HL-60 (cell line): ENCODE measurements at regions not wholly inside any gene's neighbourhood (a gene's known extent, or its start where the extent isn't known, plus 50 kb on each side); places are given as distances from the start of the nearest gene placed in this dataset.

Experiments
- GABPA ChIP-seq: IDR thresholded peaks from 2 replicates; pipeline ENCODE4 v1.6.1; 2012; ENCODE audit warnings: low read depth
- POLR2AphosphoS5 ChIP-seq: IDR thresholded peaks from 2 replicates; pipeline ENCODE4 v1.6.1; 2012; ENCODE audit warnings: low read depth
- SPI1 ChIP-seq: IDR thresholded peaks from 2 replicates; pipeline ENCODE4 v1.6.1; 2012; ENCODE audit warnings: low read depth, mild to moderate bottlenecking, borderline replicate concordance
- TF ChIP-seq, protein P1 (sequence below): IDR thresholded peaks from one replicate; pipeline ENCODE4 v1.5.1; 2011; ENCODE audit warnings: low read length, control low read depth, inconsistent platforms; ENCODE audit not compliant: insufficient read depth
- TF ChIP-seq, protein P2 (sequence below): IDR thresholded peaks from 2 replicates; pipeline ENCODE4 v1.6.1; 2012; ENCODE audit warnings: low read depth; ENCODE audit not compliant: insufficient replicate concordance

DNA sequence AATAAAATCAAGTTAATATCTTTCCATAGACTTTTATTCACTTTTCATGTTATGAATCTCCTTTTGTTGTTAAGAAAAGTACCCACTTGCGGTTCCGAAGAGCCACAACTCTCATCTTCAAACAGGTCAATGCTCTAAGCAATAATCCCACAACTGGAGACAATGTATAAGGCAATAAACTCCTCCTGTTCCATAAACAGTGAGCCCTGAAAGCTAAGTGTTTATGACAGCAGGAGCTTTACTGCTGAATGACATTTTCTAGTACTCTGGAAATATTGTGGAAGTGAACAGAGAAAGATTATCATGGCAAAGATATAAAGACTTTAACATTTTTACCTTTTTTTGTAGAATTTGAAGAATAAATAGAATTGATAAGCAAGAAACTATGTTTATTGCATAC is 213.5 kb upstream of the MBL2 start:
- TF ChIP-seq, protein P1, sequence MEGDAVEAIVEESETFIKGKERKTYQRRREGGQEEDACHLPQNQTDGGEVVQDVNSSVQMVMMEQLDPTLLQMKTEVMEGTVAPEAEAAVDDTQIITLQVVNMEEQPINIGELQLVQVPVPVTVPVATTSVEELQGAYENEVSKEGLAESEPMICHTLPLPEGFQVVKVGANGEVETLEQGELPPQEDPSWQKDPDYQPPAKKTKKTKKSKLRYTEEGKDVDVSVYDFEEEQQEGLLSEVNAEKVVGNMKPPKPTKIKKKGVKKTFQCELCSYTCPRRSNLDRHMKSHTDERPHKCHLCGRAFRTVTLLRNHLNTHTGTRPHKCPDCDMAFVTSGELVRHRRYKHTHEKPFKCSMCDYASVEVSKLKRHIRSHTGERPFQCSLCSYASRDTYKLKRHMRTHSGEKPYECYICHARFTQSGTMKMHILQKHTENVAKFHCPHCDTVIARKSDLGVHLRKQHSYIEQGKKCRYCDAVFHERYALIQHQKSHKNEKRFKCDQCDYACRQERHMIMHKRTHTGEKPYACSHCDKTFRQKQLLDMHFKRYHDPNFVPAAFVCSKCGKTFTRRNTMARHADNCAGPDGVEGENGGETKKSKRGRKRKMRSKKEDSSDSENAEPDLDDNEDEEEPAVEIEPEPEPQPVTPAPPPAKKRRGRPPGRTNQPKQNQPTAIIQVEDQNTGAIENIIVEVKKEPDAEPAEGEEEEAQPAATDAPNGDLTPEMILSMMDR, result no peak
- TF ChIP-seq POLR2AphosphoS5 (no peak), SPI1 (no peak), GABPA (no peak)
- TF ChIP-seq, protein P2, sequence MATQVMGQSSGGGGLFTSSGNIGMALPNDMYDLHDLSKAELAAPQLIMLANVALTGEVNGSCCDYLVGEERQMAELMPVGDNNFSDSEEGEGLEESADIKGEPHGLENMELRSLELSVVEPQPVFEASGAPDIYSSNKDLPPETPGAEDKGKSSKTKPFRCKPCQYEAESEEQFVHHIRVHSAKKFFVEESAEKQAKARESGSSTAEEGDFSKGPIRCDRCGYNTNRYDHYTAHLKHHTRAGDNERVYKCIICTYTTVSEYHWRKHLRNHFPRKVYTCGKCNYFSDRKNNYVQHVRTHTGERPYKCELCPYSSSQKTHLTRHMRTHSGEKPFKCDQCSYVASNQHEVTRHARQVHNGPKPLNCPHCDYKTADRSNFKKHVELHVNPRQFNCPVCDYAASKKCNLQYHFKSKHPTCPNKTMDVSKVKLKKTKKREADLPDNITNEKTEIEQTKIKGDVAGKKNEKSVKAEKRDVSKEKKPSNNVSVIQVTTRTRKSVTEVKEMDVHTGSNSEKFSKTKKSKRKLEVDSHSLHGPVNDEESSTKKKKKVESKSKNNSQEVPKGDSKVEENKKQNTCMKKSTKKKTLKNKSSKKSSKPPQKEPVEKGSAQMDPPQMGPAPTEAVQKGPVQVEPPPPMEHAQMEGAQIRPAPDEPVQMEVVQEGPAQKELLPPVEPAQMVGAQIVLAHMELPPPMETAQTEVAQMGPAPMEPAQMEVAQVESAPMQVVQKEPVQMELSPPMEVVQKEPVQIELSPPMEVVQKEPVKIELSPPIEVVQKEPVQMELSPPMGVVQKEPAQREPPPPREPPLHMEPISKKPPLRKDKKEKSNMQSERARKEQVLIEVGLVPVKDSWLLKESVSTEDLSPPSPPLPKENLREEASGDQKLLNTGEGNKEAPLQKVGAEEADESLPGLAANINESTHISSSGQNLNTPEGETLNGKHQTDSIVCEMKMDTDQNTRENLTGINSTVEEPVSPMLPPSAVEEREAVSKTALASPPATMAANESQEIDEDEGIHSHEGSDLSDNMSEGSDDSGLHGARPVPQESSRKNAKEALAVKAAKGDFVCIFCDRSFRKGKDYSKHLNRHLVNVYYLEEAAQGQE, result no peak
